WTC11 (cell line): ENCODE measurements at regions not wholly inside any gene's neighbourhood (a gene's known extent, or its start where the extent isn't known, plus 50 kb on each side); places are given as distances from the start of the nearest gene placed in this dataset.
"Not testable (repeated sequence)": the region's sequence is repeated elsewhere in the genome, so short reads cannot be mapped to it uniquely, and the experiment has no call there.

Experiments used
- ATAC-seq: fragments of 200-7000 bp; cut with Tn5 transposase; 2 replicates; pipeline ENCODE4 v1.10.0; 2021; ENCODE audit warnings: mild to moderate bottlenecking, moderate library complexity
- CTCF ChIA-PET: fragments of 300-600 bp; sonication (Branson Sonifier 250); formaldehyde crosslinking; loops from one replicate; lab custom pipeline; 2021; ENCODE audit warnings: antibody characterized with exemption; lab: Charles Lee
- POLR2A ChIA-PET: fragments of 350-600 bp; sonication (Branson Sonifier 250); formaldehyde crosslinking; loops from one replicate; lab custom pipeline; 2021; ENCODE audit warnings: antibody characterized with exemption; lab: Charles Lee
- DNase-seq: peaks from one replicate; pipeline ENCODE4 v3.0.0; 2021; ENCODE audit warnings: low spot score
- H3K27ac Mint-ChIP-seq: 2 replicates; pipeline ENCODE4 v1.8.0; 2021; ENCODE audit warnings: mixed read lengths
- H3K27me3 Mint-ChIP-seq: 2 replicates; pipeline ENCODE4 v1.8.0; 2021; ENCODE audit warnings: low read depth, mild to moderate bottlenecking, moderate library complexity, mixed read lengths
- H3K36me3 Mint-ChIP-seq: 2 replicates; pipeline ENCODE4 v1.8.0; 2021; ENCODE audit warnings: mixed read lengths
- H3K4me1 Mint-ChIP-seq: 2 replicates; pipeline ENCODE4 v1.8.0; 2022; ENCODE audit warnings: mixed read lengths
- H3K4me3 Mint-ChIP-seq: 2 replicates; pipeline ENCODE4 v1.8.0; 2021; ENCODE audit warnings: mild to moderate bottlenecking, moderate library complexity, mixed read lengths
- H3K9me3 Mint-ChIP-seq: 2 replicates; pipeline ENCODE4 v1.8.0; 2021; ENCODE audit warnings: mixed read lengths
- AFF4 ChIP-seq: sonication (generic); formaldehyde crosslinking; IDR thresholded peaks from 2 replicates; pipeline ENCODE4 v1.8.1; 2023; ENCODE audit warnings: mild to moderate bottlenecking, missing genetic modification reagents, borderline replicate concordance
- ATF3 ChIP-seq: sonication (generic); formaldehyde crosslinking; conservative IDR thresholded peaks from 2 replicates; pipeline ENCODE4 v1.8.1; 2022; ENCODE audit warnings: mild to moderate bottlenecking, missing genetic modification reagents
- ATF6 ChIP-seq: sonication (generic); formaldehyde crosslinking; IDR thresholded peaks from 2 replicates; pipeline ENCODE4 v1.8.1; 2023; ENCODE audit warnings: mild to moderate bottlenecking, missing genetic modification reagents
- CREM ChIP-seq: sonication (generic); formaldehyde crosslinking; IDR thresholded peaks from 2 replicates; pipeline ENCODE4 v1.8.1; 2022; ENCODE audit warnings: mild to moderate bottlenecking, missing genetic modification reagents, moderate library complexity
- ELF4 ChIP-seq: sonication (generic); formaldehyde crosslinking; IDR thresholded peaks from 2 replicates; pipeline ENCODE4 v1.8.1; 2022; ENCODE audit warnings: low read depth, mild to moderate bottlenecking, moderate library complexity, missing genetic modification reagents
- FOXK1 ChIP-seq: sonication (generic); formaldehyde crosslinking; IDR thresholded peaks from 2 replicates; pipeline ENCODE4 v1.8.0; 2022; ENCODE audit warnings: mild to moderate bottlenecking, moderate library complexity, missing genetic modification reagents
- GRHL2 ChIP-seq: fragments of 250-450 bp; sonication (Bioruptor Pico); IDR thresholded peaks from 2 replicates; pipeline ENCODE4 v1.8.0; 2022; ENCODE audit warnings: mild to moderate bottlenecking, moderate library complexity; ENCODE audit not compliant: insufficient replicate concordance, severe bottlenecking
- GTF2I ChIP-seq: fragments of 250-450 bp; sonication (Bioruptor Pico); conservative IDR thresholded peaks from 2 replicates; pipeline ENCODE4 v1.4.0; 2021; ENCODE audit warnings: mild to moderate bottlenecking
- HMGA2 ChIP-seq: fragments of 250-450 bp; sonication (Bioruptor Pico); IDR thresholded peaks from 2 replicates; pipeline ENCODE4 v1.4.0; 2021; ENCODE audit warnings: mild to moderate bottlenecking, moderate library complexity
- JUN ChIP-seq: sonication (generic); formaldehyde crosslinking; IDR thresholded peaks from 2 replicates; pipeline ENCODE4 v1.8.0; 2023; ENCODE audit warnings: mild to moderate bottlenecking, missing genetic modification reagents
- RELA ChIP-seq: sonication (generic); formaldehyde crosslinking; IDR thresholded peaks from 2 replicates; pipeline ENCODE4 v1.8.1; 2022; ENCODE audit warnings: missing genetic modification reagents, mild to moderate bottlenecking, borderline replicate concordance
- SP1 ChIP-seq: sonication (generic); formaldehyde crosslinking; conservative IDR thresholded peaks from 2 replicates; pipeline ENCODE4 v1.8.1; 2022; ENCODE audit warnings: missing genetic modification reagents
- ZNF121 ChIP-seq: sonication (generic); formaldehyde crosslinking; IDR thresholded peaks from 2 replicates; pipeline ENCODE4 v1.8.0; 2023; ENCODE audit warnings: missing genetic modification reagents
- ZNF138 ChIP-seq: sonication (generic); formaldehyde crosslinking; conservative IDR thresholded peaks from 2 replicates; pipeline ENCODE4 v1.8.1; 2022; ENCODE audit warnings: mild to moderate bottlenecking, moderate library complexity, missing genetic modification reagents
- ZNF219 ChIP-seq: sonication (generic); formaldehyde crosslinking; IDR thresholded peaks from 2 replicates; pipeline ENCODE4 v1.8.0; 2023; ENCODE audit warnings: missing genetic modification reagents, mild to moderate bottlenecking, borderline replicate concordance
- ZNF317 ChIP-seq: sonication (generic); formaldehyde crosslinking; IDR thresholded peaks from 2 replicates; pipeline ENCODE4 v1.8.1; 2023; ENCODE audit warnings: low read depth, mild to moderate bottlenecking, moderate library complexity, missing genetic modification reagents, borderline replicate concordance
- ZNF425 ChIP-seq: fragments of 250-450 bp; sonication (Bioruptor Pico); conservative IDR thresholded peaks from 2 replicates; pipeline ENCODE4 v1.9.0; 2021; ENCODE audit warnings: mild to moderate bottlenecking
- TF ChIP-seq, protein P1 (sequence below): sonication (generic); formaldehyde crosslinking; IDR thresholded peaks from 2 replicates; pipeline ENCODE4 v1.8.1; 2023; ENCODE audit warnings: mild to moderate bottlenecking, moderate library complexity, missing genetic modification reagents

- Mint-ChIP-seq H3K36me3 (peaks cover 28% of the 10 kb centered on the region), H3K27ac (no peak overlapping the region), H3K27me3 (no peaks in the 10 kb centered on the region; the same call in 1 of the 2 replicates), H3K4me1 (peaks cover 14% of the 10 kb centered on the region), H3K9me3 (peaks cover 32% of the 10 kb centered on the region), H3K4me3 (no peak overlapping the region)
- POLR2A ChIA-PET = no interaction called here
- TF ChIP-seq GRHL2 (CRISPR knock-in tag) (no peak), ZNF317 (CRISPR knock-in tag) (no peak), SP1 (CRISPR knock-in tag) (no peak), ZNF425 (CRISPR knock-in tag) (no peak), HMGA2 (CRISPR knock-in tag) (no peak), ZNF138 (CRISPR knock-in tag) (no peak)
- CTCF ChIA-PET = no interaction called here
- ATAC-seq (no peak), DNase-seq (no peak)
These were observed 293.9 kb upstream of the GATB start for GRCh38 chr4:152054731-152055130.

DNA sequence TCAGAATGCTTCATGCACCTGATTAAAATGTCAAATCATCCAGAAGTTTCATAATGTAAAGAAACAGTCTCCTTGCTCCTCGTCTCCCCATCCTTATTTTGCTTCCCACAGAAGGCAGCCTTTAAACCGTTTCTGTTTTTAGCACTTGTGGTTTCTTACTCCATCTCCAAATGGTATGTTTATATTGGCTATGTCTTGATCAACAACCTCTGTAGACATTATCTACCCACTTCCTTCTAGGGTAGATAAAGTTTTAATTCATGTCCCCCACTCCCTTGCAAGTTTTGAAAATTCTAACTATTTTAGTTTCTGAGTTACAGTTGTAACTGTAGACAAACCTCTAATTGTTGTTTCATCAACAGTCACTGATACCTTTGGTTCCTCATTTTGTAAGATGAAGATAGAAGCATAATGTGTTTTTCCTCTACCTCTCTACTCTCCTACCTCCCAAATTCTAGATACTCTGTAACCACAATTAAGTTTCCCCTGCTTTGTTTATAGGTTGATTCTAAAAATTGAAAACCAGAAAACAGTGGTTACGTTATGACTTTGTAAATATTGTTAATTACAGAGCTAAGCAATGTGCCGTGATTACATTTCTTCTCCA lies 291.7 kb upstream of the GATB start:
- CTCF ChIA-PET = no interaction called here
- H3K9me3 Mint-ChIP-seq = peaks cover 22% of the 10 kb centered on the region
- TF ChIP-seq ELF4 (CRISPR knock-in tag) (no peak), ZNF121 (CRISPR knock-in tag) (no peak), GTF2I (no peak), CREM (CRISPR knock-in tag) (no peak), ZNF219 (CRISPR knock-in tag) (no peak), ATF3 (CRISPR knock-in tag) (no peak), FOXK1 (CRISPR knock-in tag) (no peak), AFF4 (no peak), RELA (CRISPR knock-in tag) (no peak), JUN (no peak), ATF6 (no peak)
- TF ChIP-seq, protein P1, sequence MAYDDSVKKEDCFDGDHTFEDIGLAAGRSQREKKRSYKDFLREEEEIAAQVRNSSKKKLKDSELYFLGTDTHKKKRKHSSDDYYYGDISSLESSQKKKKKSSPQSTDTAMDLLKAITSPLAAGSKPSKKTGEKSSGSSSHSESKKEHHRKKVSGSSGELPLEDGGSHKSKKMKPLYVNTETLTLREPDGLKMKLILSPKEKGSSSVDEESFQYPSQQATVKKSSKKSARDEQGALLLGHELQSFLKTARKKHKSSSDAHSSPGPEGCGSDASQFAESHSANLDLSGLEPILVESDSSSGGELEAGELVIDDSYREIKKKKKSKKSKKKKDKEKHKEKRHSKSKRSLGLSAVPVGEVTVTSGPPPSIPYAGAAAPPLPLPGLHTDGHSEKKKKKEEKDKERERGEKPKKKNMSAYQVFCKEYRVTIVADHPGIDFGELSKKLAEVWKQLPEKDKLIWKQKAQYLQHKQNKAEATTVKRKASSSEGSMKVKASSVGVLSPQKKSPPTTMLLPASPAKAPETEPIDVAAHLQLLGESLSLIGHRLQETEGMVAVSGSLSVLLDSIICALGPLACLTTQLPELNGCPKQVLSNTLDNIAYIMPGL (CRISPR knock-in tag) = no peak
- no peak overlapping the region for H3K27ac Mint-ChIP-seq
- ATAC-seq (no peak), DNase-seq (no peak)
- no peak overlapping the region for H3K4me3 Mint-ChIP-seq
- no peaks in the 10 kb centered on the region; the same call in 1 of the 2 replicates for H3K27me3 Mint-ChIP-seq
- POLR2A ChIA-PET = no interaction called here
- H3K36me3 Mint-ChIP-seq = peaks cover 20% of the 10 kb centered on the region
- peaks cover 6% of the 10 kb centered on the region for H3K4me1 Mint-ChIP-seq

DNA sequence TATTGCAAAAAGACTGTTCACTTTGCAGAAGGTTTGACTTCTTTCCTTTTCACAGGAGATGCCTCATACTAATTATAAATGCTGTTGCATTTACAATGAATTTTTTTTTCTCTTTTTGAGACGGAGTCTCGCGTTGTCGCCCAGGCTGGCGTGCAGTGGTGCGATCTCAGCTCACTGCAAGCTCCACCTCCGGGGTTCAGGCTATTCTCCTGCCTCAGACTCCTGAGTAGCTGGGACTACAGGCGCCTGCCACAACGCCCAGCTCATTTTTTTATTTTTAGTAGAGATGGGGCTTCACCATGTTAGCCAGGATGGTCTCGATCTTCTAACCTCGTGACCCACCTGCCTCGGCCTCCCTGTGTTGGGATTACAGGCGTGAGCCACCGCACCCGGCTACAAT lies 290.5 kb upstream of the GATB start:
- H3K4me3 Mint-ChIP-seq, H3K27me3 Mint-ChIP-seq, H3K27ac Mint-ChIP-seq, DNase-seq, H3K9me3 Mint-ChIP-seq, ATAC-seq, POLR2A ChIA-PET, H3K36me3 Mint-ChIP-seq, CTCF ChIA-PET: not testable (repeated sequence)
- H3K4me1 Mint-ChIP-seq = peaks cover 14% of the 10 kb centered on the region
